Keratinocyte (primary cell): ENCODE measurements at regions not wholly inside any gene's neighbourhood (a gene's known extent, or its start where the extent isn't known, plus 50 kb on each side); places are given as distances from the start of the nearest gene placed in this dataset.
"Not testable (repeated sequence)": the region's sequence is repeated elsewhere in the genome, so short reads cannot be mapped to it uniquely, and the experiment has no call there.

Source experiments
- DNase-seq: peaks from one replicate; pipeline ENCODE4 v3.0.0-alpha.2; 2011; ENCODE audit warnings: low read depth, missing footprints, low spot score
- FAIRE-seq: peaks from 2 replicates; lab custom pipeline; 2011; peaks lifted over from hg19 to GRCh38; lab: Jason Lieb, UNC
- H2AFZ ChIP-seq: 2 replicates; pipeline ENCODE4 v1.6.0; 2012; ENCODE audit warnings: low read length, control low read depth, inconsistent platforms; ENCODE audit not compliant: control insufficient read depth
- H3K27ac ChIP-seq: 2 replicates; pipeline ENCODE4 v1.5.1; 2011; ENCODE audit warnings: low read length; ENCODE audit not compliant: control insufficient read depth, insufficient read depth
- H3K27me3 ChIP-seq: 3 replicates; pipeline ENCODE4 v1.6.0; 2011; ENCODE audit warnings: low read length; ENCODE audit not compliant: control insufficient read depth, insufficient read depth; ENCODE audit errors: extremely low read depth
- H3K36me3 ChIP-seq, 2 experiments: 2 replicates in 1 of 2; 3 replicates in 1 of 2; pipeline ENCODE4 v1.5.1; 2011; ENCODE audit warnings: low read length in 2 of 2, mild to moderate bottlenecking in 1 of 2; ENCODE audit not compliant: control insufficient read depth in 2 of 2, insufficient read depth in 2 of 2; ENCODE audit errors: extremely low read depth in 1 of 2
- H3K4me1 ChIP-seq: 3 replicates; pipeline ENCODE4 v1.5.1; 2011; ENCODE audit warnings: low read length; ENCODE audit not compliant: control insufficient read depth, insufficient read depth; ENCODE audit errors: extremely low read depth
- H3K4me2 ChIP-seq: 3 replicates; pipeline ENCODE4 v1.6.0; 2011; ENCODE audit warnings: low read depth, low read length; ENCODE audit not compliant: control insufficient read depth, insufficient read depth; ENCODE audit errors: extremely low read depth
- H3K4me3 ChIP-seq, 3 experiments: fragments of 200-600 bp in 1 of 3; sonication (generic) in 1 of 3; 2 replicates in 2 of 3; 3 replicates in 1 of 3; pipeline ENCODE4 v1.5.1; 2011 to 2016; ENCODE audit warnings: low read length in 3 of 3, mild to moderate bottlenecking in 3 of 3, control low read depth in 2 of 3, inconsistent platforms in 1 of 3, low read depth in 1 of 3, mixed read lengths in 1 of 3, mixed run types in 1 of 3, moderate library complexity in 1 of 3; ENCODE audit not compliant: control insufficient read depth in 2 of 3, insufficient read depth in 2 of 3; ENCODE audit errors: extremely low read depth in 1 of 3
- H3K79me2 ChIP-seq: 2 replicates; pipeline ENCODE4 v1.6.0; 2012; ENCODE audit warnings: low read length; ENCODE audit not compliant: control insufficient read depth, insufficient read depth
- H3K9ac ChIP-seq: 3 replicates; pipeline ENCODE4 v1.6.0; 2011; ENCODE audit warnings: low read length; ENCODE audit not compliant: control insufficient read depth, insufficient read depth; ENCODE audit errors: extremely low read depth
- H3K9me1 ChIP-seq: 3 replicates; pipeline ENCODE4 v1.6.0; 2011; ENCODE audit warnings: low read length; ENCODE audit not compliant: control insufficient read depth, insufficient read depth; ENCODE audit errors: extremely low read depth
- H3K9me3 ChIP-seq: 2 replicates; pipeline ENCODE4 v1.5.1; 2012; ENCODE audit warnings: low read depth, low read length; ENCODE audit not compliant: control insufficient read depth
- H4K20me1 ChIP-seq: 3 replicates; pipeline ENCODE4 v1.6.0; 2011; ENCODE audit warnings: low read length; ENCODE audit not compliant: control insufficient read depth, insufficient read depth; ENCODE audit errors: extremely low read depth
- EZH2 ChIP-seq: IDR thresholded peaks from one replicate; pipeline ENCODE4 v1.6.1; 2012; ENCODE audit warnings: inconsistent platforms, mild to moderate bottlenecking, low read length, moderate library complexity
- dilution Hi-C: fragments of 300-500 bp; cut with MboI; formaldehyde crosslinking; loops from one replicate; pipeline ENCODE4 v1.7.0; 2020; ENCODE audit warnings: low sequenced_read_pairs; ENCODE audit not compliant: extremely low pct_ligation_motif_present
- TF ChIP-seq, protein P1 (sequence below), 3 experiments: IDR thresholded peaks in 1 of 3; conservative IDR thresholded peaks in 1 of 3; optimal IDR thresholded peaks in 1 of 3; 2 replicates in 2 of 3; 3 replicates in 1 of 3; pipeline versions ENCODE3 to v1.5.1; 2011; ENCODE audit warnings: low read length in 3 of 3, mild to moderate bottlenecking in 3 of 3, moderate library complexity in 2 of 3, control low read depth in 1 of 3, inconsistent platforms in 1 of 3; ENCODE audit not compliant: insufficient read depth in 2 of 3; ENCODE audit errors: extremely low read depth in 1 of 3

DNA sequence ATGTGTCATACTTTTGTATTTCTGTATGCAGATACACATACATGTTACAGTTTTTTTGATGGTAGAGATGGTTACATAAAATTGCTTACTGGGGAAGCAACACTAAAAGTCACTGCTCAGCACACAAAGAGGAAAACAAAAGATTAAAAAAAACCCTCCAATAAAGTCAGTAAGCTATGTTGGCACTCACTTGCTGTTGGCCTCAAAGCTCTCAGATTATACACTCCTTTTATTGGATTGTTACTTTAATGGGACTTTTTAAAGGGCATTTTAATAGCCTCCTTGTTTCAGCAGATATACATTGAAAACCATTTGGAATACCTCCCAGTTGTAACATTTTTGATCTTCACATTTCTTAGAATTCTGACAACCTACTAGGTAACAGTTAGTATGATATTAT, 222.0 kb upstream of the HHIP start:
- Histone ChIP-seq H3K4me2 (no peak overlapping the region), H3K79me2 (no peaks in the 10 kb centered on the region), H3K36me3 (no peaks in the 10 kb centered on the region), H3K9ac (no peak overlapping the region), H3K27ac (no peak overlapping the region), H3K27me3 (no peaks in the 10 kb centered on the region), H3K9me1 (no peaks in the 10 kb centered on the region), H3K4me3 (no peak overlapping the region), H3K4me1 (no peaks in the 10 kb centered on the region), H4K20me1 (no peaks in the 10 kb centered on the region), H3K9me3 (no peaks in the 10 kb centered on the region), H2AFZ (no peak overlapping the region)
- FAIRE-seq (no peak), DNase-seq (no peak)
- dilution Hi-C loops = no loop called here
- TF ChIP-seq, protein P1, sequence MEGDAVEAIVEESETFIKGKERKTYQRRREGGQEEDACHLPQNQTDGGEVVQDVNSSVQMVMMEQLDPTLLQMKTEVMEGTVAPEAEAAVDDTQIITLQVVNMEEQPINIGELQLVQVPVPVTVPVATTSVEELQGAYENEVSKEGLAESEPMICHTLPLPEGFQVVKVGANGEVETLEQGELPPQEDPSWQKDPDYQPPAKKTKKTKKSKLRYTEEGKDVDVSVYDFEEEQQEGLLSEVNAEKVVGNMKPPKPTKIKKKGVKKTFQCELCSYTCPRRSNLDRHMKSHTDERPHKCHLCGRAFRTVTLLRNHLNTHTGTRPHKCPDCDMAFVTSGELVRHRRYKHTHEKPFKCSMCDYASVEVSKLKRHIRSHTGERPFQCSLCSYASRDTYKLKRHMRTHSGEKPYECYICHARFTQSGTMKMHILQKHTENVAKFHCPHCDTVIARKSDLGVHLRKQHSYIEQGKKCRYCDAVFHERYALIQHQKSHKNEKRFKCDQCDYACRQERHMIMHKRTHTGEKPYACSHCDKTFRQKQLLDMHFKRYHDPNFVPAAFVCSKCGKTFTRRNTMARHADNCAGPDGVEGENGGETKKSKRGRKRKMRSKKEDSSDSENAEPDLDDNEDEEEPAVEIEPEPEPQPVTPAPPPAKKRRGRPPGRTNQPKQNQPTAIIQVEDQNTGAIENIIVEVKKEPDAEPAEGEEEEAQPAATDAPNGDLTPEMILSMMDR (optimal IDR thresholded peaks at IDR 0.05 in 1 of 3, IDR thresholded peaks at IDR 0.05 in 1 of 3, conservative IDR thresholded peaks at IDR 0.05 in 1 of 3; ENCODE audit: extremely low read depth in 1 of 3, insufficient read depth in 2 of 3, low read length in 3 of 3) = no peak
- no peak for TF ChIP-seq EZH2

DNA sequence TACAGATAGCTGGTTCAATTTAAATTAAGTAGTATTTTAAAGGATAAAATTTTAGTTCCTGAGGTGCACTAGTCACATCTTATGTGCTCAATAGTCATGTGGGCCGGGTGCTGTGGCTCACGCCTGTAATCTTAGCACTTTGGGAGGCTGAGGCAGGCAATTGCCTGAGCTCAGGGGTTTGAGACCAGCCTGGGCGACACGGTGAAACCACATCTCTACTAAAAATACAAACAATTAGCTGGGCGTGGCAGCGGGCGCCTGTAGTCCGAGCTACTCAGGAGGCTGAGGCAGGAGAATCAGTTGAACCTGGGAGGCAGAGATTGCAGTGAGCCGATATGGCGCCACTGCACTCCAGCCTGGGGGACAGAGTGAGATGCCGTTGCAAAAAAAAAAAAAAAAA, 219.9 kb upstream of the HHIP start:
- H3K9me3 ChIP-seq, H3K9ac ChIP-seq, H3K9me1 ChIP-seq, H4K20me1 ChIP-seq, H3K36me3 ChIP-seq, H2AFZ ChIP-seq, H3K27ac ChIP-seq, FAIRE-seq, H3K4me1 ChIP-seq, DNase-seq, dilution Hi-C loops, H3K79me2 ChIP-seq, H3K27me3 ChIP-seq, H3K4me2 ChIP-seq, H3K4me3 ChIP-seq: not testable (repeated sequence)

GRCh38 chr4:144442713-144443112, 203.2 kb upstream of the HHIP start:
- Histone ChIP-seq H3K36me3 (no peaks in the 10 kb centered on the region), H4K20me1 (no peaks in the 10 kb centered on the region), H3K27me3 (no peaks in the 10 kb centered on the region), H3K4me3 (no peak overlapping the region), H3K27ac (no peak overlapping the region), H2AFZ (no peak overlapping the region), H3K9me3 (no peaks in the 10 kb centered on the region), H3K79me2 (no peaks in the 10 kb centered on the region), H3K4me2 (no peak overlapping the region), H3K4me1 (no peaks in the 10 kb centered on the region), H3K9me1 (no peaks in the 10 kb centered on the region), H3K9ac (no peak overlapping the region)
- DNase-seq (no peak), FAIRE-seq (no peak)
- TF ChIP-seq, protein P1 (optimal IDR thresholded peaks at IDR 0.05 in 1 of 3, IDR thresholded peaks at IDR 0.05 in 1 of 3, conservative IDR thresholded peaks at IDR 0.05 in 1 of 3; ENCODE audit: extremely low read depth in 1 of 3, insufficient read depth in 2 of 3, low read length in 3 of 3) = no peak
- TF ChIP-seq EZH2 = no peak
- dilution Hi-C loops = no loop called here
